A673 (cell line): ENCODE measurements at regions not wholly inside any gene's neighbourhood (a gene's known extent, or its start where the extent isn't known, plus 50 kb on each side); places are given as distances from the start of the nearest gene placed in this dataset.

ENCODE experiments used
- BruUV-seq: library from RNA; stranded (reverse); fragments of 400-500 nt; replicated peaks from 2 replicates; lab custom pipeline; 2021; lab: Mats Ljungman, UMichigan
- CTCF ChIA-PET: fragments of 300-600 bp; sonication (Branson Sonifier 250); formaldehyde crosslinking; loops from one replicate; lab custom pipeline; 2022; ENCODE audit warnings: antibody characterized with exemption; lab: Charles Lee
- POLR2A ChIA-PET: fragments of 300-600 bp; sonication (Branson Sonifier 250); formaldehyde crosslinking; loops from one replicate; lab custom pipeline; 2022; ENCODE audit warnings: antibody characterized with exemption; ENCODE audit not compliant: low non-redundant PET; lab: Charles Lee
- DNase-seq: peaks from one replicate; pipeline ENCODE4 v3.0.0-alpha.2; 2015; ENCODE audit warnings: low spot score
- H3K27ac ChIP-seq: fragments of 200-600 bp; sonication (generic); 2 replicates; pipeline ENCODE4 v1.5.1; 2016; ENCODE audit warnings: mixed run types, low read depth, mild to moderate bottlenecking, mixed read lengths, antibody characterized with exemption, low read length; ENCODE audit not compliant: poor library complexity, severe bottlenecking
- H3K27me3 ChIP-seq: fragments of 200-600 bp; sonication (generic); replicated peaks from 2 replicates; pipeline ENCODE4 v1.6.1; 2017; ENCODE audit warnings: mixed run types, low read depth, mild to moderate bottlenecking, mixed read lengths, antibody characterized with exemption, low read length; ENCODE audit not compliant: insufficient read depth, poor library complexity
- H3K36me3 ChIP-seq: fragments of 200-600 bp; sonication (generic); 2 replicates; pipeline ENCODE4 v1.6.1; 2016; ENCODE audit warnings: mixed run types, mild to moderate bottlenecking, mixed read lengths, antibody characterized with exemption, low read length; ENCODE audit not compliant: insufficient read depth, poor library complexity, severe bottlenecking
- H3K4me1 ChIP-seq: fragments of 200-600 bp; sonication (generic); 2 replicates; pipeline ENCODE4 v1.6.1; 2017; ENCODE audit warnings: mixed run types, mild to moderate bottlenecking, mixed read lengths, antibody characterized with exemption, low read length; ENCODE audit not compliant: insufficient read depth, poor library complexity, severe bottlenecking
- H3K4me3 ChIP-seq: fragments of 200-600 bp; sonication (generic); 2 replicates; pipeline ENCODE4 v1.5.1; 2016; ENCODE audit warnings: low read depth, mixed run types, mild to moderate bottlenecking, mixed read lengths, low read length; ENCODE audit not compliant: poor library complexity, severe bottlenecking
- H3K9me3 ChIP-seq: fragments of 200-600 bp; sonication (generic); 2 replicates; pipeline ENCODE4 v1.6.1; 2016; ENCODE audit warnings: mixed run types, low read depth, mild to moderate bottlenecking, mixed read lengths, antibody characterized with exemption, low read length; ENCODE audit not compliant: poor library complexity, severe bottlenecking
- EZH2 ChIP-seq: fragments of 200-600 bp; sonication (generic); IDR thresholded peaks from 2 replicates; pipeline ENCODE4 v1.6.1; 2017; ENCODE audit warnings: borderline replicate concordance, low read depth, mild to moderate bottlenecking, mixed read lengths, antibody characterized with exemption, low read length; ENCODE audit not compliant: poor library complexity, severe bottlenecking
- intact Hi-C: fragments of 100-400 bp; cut with micrococcal nuclease; formaldehyde crosslinking; loops from one replicate; pipeline ENCODE4 v1.10.0; 2022; ENCODE audit not compliant: unreplicated experiment
- TF ChIP-seq, protein P1 (sequence below): fragments of 300-800, 200-600 bp; sonication (generic); conservative IDR thresholded peaks from 2 replicates; pipeline ENCODE4 v1.5.1; 2017; ENCODE audit warnings: low read depth, mild to moderate bottlenecking, antibody characterized with exemption, low read length, moderate library complexity, mixed read lengths

GRCh38 chr18:42401131-42401673 is 446.2 kb downstream of the PIK3C3 start:
- TF ChIP-seq, protein P1, sequence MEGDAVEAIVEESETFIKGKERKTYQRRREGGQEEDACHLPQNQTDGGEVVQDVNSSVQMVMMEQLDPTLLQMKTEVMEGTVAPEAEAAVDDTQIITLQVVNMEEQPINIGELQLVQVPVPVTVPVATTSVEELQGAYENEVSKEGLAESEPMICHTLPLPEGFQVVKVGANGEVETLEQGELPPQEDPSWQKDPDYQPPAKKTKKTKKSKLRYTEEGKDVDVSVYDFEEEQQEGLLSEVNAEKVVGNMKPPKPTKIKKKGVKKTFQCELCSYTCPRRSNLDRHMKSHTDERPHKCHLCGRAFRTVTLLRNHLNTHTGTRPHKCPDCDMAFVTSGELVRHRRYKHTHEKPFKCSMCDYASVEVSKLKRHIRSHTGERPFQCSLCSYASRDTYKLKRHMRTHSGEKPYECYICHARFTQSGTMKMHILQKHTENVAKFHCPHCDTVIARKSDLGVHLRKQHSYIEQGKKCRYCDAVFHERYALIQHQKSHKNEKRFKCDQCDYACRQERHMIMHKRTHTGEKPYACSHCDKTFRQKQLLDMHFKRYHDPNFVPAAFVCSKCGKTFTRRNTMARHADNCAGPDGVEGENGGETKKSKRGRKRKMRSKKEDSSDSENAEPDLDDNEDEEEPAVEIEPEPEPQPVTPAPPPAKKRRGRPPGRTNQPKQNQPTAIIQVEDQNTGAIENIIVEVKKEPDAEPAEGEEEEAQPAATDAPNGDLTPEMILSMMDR: no peak
- TF ChIP-seq EZH2: no peak
- no peaks in the 10 kb centered on the region for H3K27me3 ChIP-seq
- no peaks in the 10 kb centered on the region for H3K36me3 ChIP-seq
- no TSS peak for BruUV-seq
- H3K4me3 ChIP-seq: no peak overlapping the region
- H3K9me3 ChIP-seq: no peaks in the 10 kb centered on the region
- H3K4me1 ChIP-seq: no peaks in the 10 kb centered on the region
- no peak for DNase-seq
- intact Hi-C loops: no loop called here
- ChIA-PET CTCF (no interaction called here), POLR2A (no interaction called here)
- H3K27ac ChIP-seq: no peak overlapping the region

GRCh38 chr18:42404151-42404550 is 449.1 kb downstream of the PIK3C3 start:
- ChIA-PET POLR2A (no interaction called here), CTCF (no interaction called here)
- peaks cover 4% of the 10 kb centered on the region for H3K9me3 ChIP-seq
- no peaks in the 10 kb centered on the region for H3K36me3 ChIP-seq
- BruUV-seq: no TSS peak
- H3K27me3 ChIP-seq: no peaks in the 10 kb centered on the region
- intact Hi-C loops: no loop called here
- no peak overlapping the region for H3K4me3 ChIP-seq
- H3K27ac ChIP-seq: no peak overlapping the region
- TF ChIP-seq, protein P1: no peak
- TF ChIP-seq EZH2: no peak
- H3K4me1 ChIP-seq: no peaks in the 10 kb centered on the region
- DNase-seq: no peak

- TF ChIP-seq EZH2: no peak
- TF ChIP-seq, protein P1: no peak
- H3K36me3 ChIP-seq: no peaks in the 10 kb centered on the region
- DNase-seq: no peak
- peaks cover 4% of the 10 kb centered on the region for H3K9me3 ChIP-seq
- H3K27me3 ChIP-seq: no peaks in the 10 kb centered on the region
- ChIA-PET CTCF (no interaction called here), POLR2A (no interaction called here)
- no peaks in the 10 kb centered on the region for H3K4me1 ChIP-seq
- no peak overlapping the region for H3K4me3 ChIP-seq
- BruUV-seq: no TSS peak
- H3K27ac ChIP-seq: no peak overlapping the region
- intact Hi-C loops: no loop called here
These were observed 454.0 kb downstream of the PIK3C3 start for GRCh38 chr18:42409005-42409404.
